CD4-positive, alpha-beta T cell treated with Interleukin-12 subunit alpha and Interleukin-12 subunit beta, for 1 hour (primary cell): ENCODE measurements at regions not wholly inside any gene's neighbourhood (a gene's known extent, or its start where the extent isn't known, plus 50 kb on each side); places are given as distances from the start of the nearest gene placed in this dataset.
"Not testable (repeated sequence)": the region's sequence is repeated elsewhere in the genome, so short reads cannot be mapped to it uniquely, and the experiment has no call there.

Source experiments
- DNase-seq: peaks from one replicate; pipeline ENCODE4 v3.0.0-alpha.2; 2020

- no peak for DNase-seq
Measured at GRCh38 chr13:106087201-106087600, 448.3 kb downstream of the EFNB2 start.

- no peak for DNase-seq
Measured at GRCh38 chr13:106083620-106084350, 451.7 kb downstream of the EFNB2 start.

GRCh38 chr13:106081221-106081620 is 454.2 kb downstream of the EFNB2 start:
- not testable (repeated sequence) for DNase-seq

DNA sequence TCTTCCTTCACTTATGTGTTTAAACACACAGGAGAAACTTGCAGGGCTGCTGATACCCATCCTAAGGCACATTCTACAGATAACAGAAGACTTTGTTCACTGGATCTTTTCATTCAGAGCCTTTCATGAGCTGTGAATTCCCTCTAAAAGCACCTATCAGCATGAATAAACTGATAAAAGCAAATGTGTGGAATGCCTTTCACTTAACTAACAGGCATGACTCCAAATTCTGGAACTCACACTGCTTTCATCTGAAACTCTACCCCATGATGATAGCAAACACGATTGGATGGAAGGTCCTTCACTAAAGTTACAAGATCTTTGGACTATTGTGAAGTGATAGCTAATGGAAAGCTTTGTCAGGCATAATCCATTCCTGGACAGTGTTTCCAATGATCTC is 457.3 kb downstream of the EFNB2 start:
- no peak for DNase-seq

DNA sequence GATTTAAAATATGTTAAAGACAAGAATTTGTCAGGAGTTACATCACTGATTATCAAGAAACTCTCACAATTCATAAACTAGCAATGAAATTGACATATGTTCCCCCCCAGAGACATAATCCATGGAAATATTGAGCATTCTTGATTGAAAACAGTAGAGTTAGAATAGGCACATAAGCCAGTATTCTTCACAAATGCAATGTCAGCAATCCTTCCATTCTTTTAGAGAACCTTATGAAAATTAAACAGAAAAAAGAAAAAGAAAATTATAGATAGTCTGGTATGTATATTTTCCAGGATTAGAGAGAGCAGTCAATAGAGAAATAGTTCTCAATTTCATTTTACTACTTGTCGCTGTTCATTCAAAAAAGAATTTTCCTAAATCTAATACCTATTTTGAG is 458.4 kb downstream of the EFNB2 start:
- no peak for DNase-seq

DNA sequence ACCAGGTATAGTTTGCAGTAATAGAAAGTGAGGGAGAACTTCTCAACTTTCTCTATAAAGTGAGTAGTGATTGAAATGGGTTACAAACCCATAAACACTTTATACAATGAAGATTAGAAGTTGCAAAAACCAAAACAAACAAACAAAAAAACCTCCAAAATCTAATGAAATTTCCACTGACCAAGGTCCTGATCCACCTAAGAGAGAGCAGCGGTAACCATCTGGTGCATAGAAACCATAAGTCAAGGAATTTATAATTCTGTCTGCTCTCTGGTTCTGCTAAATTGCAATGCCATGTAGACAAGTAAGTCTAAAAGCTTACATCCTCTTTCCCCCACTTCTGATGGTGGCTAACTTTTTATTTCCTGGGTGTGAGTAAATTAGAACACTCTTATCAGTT is 463.4 kb downstream of the EFNB2 start:
- DNase-seq: no peak

- DNase-seq: no peak
Measured at GRCh38 chr13:106063591-106064313, 471.7 kb downstream of the EFNB2 start.

DNA sequence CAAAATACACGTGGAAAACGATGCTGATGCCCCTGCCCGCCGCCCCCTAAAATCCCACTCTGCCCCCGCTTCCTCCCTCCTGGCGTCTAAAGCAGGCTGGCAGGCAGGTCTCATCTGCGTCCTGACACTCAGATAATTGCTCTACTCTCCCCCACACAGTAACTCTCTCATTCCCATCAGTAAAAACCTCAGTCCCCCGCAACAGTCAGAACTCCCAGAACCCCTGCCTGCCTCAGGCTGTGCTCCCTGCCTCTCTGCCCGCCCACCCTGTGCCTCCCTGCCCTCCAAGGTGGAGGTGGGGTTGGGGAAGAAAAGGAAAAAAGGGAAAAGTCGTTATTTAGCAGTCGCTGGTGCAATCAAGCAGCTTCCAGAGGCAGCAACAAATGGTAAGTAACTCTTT is 473.7 kb downstream of the EFNB2 start:
- DNase-seq: no peak

DNA sequence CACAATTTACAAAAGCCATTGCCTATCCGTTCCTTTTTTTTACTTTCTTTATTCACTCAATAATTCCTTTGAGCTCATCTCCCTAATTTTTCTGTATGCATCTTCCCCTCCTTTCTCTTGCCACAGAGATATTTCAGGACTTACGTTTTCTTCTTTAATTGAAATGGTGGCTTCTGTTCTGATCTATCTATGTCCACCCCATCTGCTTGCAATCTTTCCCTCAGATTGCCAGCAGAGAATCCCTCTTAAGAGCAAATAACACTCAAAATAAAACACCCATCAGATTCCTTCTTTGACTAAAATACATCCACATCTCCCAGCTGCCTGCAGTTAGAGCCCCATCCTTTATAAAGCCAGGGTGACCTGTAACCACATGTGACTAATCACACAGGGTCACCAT is 478.6 kb downstream of the EFNB2 start:
- no peak for DNase-seq

- no peak for DNase-seq
Measured at GRCh38 chr13:106052200-106052767, 483.2 kb downstream of the EFNB2 start.

DNA sequence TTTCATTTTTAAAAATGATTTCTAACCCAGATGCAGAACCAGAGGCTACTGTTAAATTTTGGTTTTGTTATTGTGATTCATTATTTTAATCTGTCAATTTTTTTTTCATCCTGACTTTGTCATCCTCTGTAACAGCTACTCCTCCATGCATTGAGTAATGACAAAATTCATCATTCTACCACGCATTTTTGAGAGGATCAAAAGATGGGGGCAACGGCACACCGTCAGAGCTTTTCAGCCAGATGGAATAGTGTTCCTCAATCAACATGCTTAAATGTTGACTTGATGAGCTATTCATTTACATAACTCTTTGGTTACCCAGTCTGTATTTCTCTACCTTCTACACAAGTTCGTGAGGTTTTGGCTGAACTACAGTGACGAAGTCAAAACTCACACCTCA is 486.3 kb downstream of the EFNB2 start:
- no peak for DNase-seq

GRCh38 chr13:106048386-106048785 is 487.1 kb downstream of the EFNB2 start:
- DNase-seq: no peak

- no peak for DNase-seq
Measured at GRCh38 chr13:106047859-106048258, 487.6 kb downstream of the EFNB2 start.

DNA sequence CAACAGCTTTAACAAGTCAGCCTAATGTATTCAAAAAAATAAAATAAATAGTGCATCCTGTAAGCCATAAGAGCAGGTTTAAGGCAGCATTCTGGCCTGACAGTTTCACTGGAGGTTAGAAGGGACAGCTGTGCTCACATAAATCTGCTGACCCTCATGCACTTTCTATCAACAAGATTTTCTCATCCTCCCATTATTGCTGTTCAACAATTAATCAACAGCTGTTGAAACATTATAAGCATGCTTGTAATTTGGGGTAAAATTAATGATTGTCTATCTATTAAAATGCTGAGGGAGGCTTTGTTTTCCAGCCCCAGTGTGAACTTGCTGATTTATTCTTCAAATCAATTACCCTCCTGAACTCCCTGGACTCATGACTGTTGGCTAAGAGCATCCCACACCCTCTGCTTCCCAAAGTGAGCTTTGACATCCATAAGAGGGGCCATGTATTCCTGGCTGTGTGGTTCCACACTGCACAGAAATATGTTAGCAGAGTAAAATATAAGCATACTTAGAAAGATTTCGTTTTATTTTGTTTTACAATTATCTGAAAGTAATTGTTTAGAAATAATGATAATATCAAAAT is 492.4 kb downstream of the EFNB2 start:
- no peak for DNase-seq

GRCh38 chr13:106041445-106041844 is 494.0 kb downstream of the EFNB2 start:
- no peak for DNase-seq

DNA sequence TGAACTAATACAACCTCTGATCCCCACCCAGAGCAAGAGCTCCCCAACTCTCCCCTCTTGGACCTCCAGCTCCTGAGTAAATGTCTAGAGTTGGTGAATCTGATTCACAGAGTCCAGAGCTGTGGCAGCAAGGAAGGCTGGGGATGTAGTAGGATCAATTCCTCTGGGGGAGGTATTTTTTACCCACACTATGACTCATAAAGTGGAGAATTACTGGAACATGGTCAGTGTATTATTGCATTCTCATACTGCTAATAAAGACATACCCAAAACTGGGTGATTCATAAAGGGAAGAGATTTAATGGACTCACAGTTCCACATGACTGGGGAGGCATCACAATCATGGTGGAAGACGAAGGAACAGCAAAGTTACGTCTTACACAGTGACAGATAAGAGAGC is 496.7 kb downstream of the EFNB2 start:
- no peak for DNase-seq

DNA sequence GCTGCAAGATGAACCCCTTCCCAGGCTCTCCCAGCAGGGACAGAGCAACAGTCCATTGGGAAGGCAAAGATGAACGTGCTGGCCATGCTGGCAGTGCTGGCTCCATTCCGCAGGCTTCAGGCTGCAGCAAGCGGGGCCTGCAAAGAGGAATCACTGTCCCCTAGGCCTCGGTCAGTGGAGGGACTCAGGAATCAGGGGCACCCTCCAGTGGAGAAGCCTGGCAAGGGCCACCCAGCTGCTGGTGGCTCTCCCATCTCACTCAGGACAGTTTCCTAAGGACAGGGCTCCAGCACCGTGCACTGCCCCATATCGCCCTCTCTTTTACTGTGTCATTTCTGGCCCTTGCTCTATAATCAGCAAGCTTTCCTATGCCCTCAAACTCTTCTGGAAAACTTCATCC is 498.6 kb downstream of the EFNB2 start:
- DNase-seq: no peak

GRCh38 chr13:106034201-106034600 is 501.3 kb downstream of the EFNB2 start:
- no peak for DNase-seq

- no peak for DNase-seq
Measured at GRCh38 chr13:106033659-106034058, 501.8 kb downstream of the EFNB2 start.

DNA sequence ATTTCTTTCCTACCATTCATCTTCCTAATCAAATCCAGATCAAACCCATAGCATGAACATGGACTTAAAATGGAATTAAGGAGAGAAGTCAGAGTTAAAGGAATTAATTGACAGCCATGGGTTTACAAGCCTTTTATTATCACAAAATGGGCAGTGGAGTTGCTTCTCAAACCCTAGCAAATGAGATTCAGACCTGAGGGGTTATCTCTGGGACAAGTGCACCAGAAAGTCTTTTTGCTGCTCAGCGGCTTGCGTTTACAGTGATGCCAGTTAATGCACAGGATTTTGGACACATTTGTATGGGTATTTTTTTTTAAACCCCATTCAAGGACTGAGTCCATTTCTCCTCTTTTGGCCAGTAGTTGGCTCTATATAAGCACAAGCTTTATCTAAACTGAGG is 503.0 kb downstream of the EFNB2 start:
- no peak for DNase-seq

- DNase-seq: no peak
Measured at GRCh38 chr13:106029676-106030290, 505.7 kb downstream of the EFNB2 start.

GRCh38 chr13:106028911-106029310 is 506.6 kb downstream of the EFNB2 start:
- DNase-seq: no peak

DNA sequence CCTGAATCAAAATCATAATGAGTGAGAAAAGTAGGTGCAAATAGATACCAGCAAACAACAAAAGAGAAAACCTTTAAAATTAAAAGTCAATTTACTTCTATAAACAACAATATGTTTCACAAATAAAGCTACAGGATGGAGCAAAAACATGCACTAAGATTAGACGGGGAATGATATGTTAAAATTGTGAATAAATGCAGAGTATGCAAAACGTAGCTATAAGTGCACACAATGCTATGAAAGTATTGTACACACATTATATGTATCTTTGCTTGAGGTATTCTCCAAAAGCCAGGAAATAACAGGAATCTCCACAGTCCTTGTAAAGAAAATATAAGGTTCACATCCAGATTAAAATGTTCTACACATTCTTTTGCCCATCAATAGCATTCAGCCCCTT is 523.9 kb downstream of the EFNB2 start:
- no peak for DNase-seq

DNA sequence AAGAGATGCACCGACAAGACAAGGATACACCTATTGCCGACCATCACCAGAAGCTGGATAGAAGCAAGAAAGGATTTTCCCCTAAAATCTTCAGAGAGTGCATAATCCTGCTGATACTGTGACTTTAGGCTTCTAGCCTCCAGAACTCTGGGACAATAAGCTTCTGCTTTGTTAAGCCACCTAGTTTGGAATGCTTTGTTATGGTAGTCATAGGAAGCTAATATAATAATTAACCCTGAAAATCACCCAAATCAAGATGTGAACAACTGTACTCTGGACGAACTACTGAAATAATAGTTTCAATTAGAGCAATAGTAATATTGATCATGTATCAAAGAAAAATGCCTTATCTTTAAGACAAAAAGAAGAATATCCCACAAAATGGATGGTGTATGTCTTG is 524.6 kb downstream of the EFNB2 start:
- DNase-seq: no peak
